Astrocyte of the cerebellum (primary cell): ENCODE measurements at regions not wholly inside any gene's neighbourhood (a gene's known extent, or its start where the extent isn't known, plus 50 kb on each side); places are given as distances from the start of the nearest gene placed in this dataset.

ENCODE experiments used
- DNase-seq: peaks from one replicate; pipeline ENCODE4 v3.0.0-alpha.2; 2011; ENCODE audit warnings: low read depth
- H3K4me3 ChIP-seq: 2 replicates; pipeline ENCODE4 v1.5.1; 2011; ENCODE audit warnings: mild to moderate bottlenecking, low read depth, low read length, moderate library complexity
- in situ Hi-C: cut with HindIII; loops from 2 replicates; pipeline ENCODE4 v1.10.0; 2017; ENCODE audit warnings: low sequenced_read_pairs
- TF ChIP-seq, protein P1 (sequence below): IDR thresholded peaks from 2 replicates; pipeline ENCODE4 v1.5.1; 2012; ENCODE audit warnings: low read length, low read depth, moderate library complexity, mild to moderate bottlenecking; ENCODE audit errors: missing control alignments

DNA sequence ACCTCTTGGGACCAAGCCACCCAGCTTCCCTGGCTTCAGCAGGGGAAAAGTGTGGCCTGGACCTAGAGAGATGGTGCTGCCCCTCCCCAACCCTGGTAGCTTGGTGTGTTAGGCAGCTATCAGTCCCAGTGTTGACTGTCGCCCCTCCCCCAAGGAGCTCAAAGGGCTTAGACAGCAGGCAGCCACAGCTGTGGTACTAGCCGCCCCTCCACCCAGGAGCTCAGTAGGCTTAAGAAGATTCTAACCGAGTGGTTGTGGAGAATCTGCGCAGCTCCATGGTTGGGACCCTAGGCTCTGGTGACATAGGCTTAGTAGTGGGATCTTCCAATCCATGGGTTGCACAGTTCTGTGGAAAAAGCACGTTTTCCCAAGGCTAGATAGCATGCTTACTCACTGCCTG, 458.4 kb upstream of the LRRC4C start:
- in situ Hi-C loops, result no loop called here
- no peak overlapping the region for H3K4me3 ChIP-seq
- DNase-seq, result no peak
- TF ChIP-seq, protein P1, sequence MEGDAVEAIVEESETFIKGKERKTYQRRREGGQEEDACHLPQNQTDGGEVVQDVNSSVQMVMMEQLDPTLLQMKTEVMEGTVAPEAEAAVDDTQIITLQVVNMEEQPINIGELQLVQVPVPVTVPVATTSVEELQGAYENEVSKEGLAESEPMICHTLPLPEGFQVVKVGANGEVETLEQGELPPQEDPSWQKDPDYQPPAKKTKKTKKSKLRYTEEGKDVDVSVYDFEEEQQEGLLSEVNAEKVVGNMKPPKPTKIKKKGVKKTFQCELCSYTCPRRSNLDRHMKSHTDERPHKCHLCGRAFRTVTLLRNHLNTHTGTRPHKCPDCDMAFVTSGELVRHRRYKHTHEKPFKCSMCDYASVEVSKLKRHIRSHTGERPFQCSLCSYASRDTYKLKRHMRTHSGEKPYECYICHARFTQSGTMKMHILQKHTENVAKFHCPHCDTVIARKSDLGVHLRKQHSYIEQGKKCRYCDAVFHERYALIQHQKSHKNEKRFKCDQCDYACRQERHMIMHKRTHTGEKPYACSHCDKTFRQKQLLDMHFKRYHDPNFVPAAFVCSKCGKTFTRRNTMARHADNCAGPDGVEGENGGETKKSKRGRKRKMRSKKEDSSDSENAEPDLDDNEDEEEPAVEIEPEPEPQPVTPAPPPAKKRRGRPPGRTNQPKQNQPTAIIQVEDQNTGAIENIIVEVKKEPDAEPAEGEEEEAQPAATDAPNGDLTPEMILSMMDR, result no peak

- no peak for DNase-seq
- in situ Hi-C loops, result no loop called here
- H3K4me3 ChIP-seq, result no peak overlapping the region
- TF ChIP-seq, protein P1, result no peak
Observed at GRCh38 chr11:41920374-41920773, 460.9 kb upstream of the LRRC4C start.

GRCh38 chr11:41921746-41922390, 462.4 kb upstream of the LRRC4C start:
- TF ChIP-seq, protein P1, result no peak
- no peak overlapping the region for H3K4me3 ChIP-seq
- in situ Hi-C loops, result no loop called here
- DNase-seq, result no peak

GRCh38 chr11:41926339-41926738, 466.9 kb upstream of the LRRC4C start:
- TF ChIP-seq, protein P1, result no peak
- no peak overlapping the region for H3K4me3 ChIP-seq
- in situ Hi-C loops, result no loop called here
- no peak for DNase-seq

- in situ Hi-C loops, result no loop called here
- H3K4me3 ChIP-seq, result no peak overlapping the region
- DNase-seq, result no peak
- TF ChIP-seq, protein P1, result no peak
Observed at GRCh38 chr11:41935241-41935640, 475.8 kb upstream of the LRRC4C start.

DNA sequence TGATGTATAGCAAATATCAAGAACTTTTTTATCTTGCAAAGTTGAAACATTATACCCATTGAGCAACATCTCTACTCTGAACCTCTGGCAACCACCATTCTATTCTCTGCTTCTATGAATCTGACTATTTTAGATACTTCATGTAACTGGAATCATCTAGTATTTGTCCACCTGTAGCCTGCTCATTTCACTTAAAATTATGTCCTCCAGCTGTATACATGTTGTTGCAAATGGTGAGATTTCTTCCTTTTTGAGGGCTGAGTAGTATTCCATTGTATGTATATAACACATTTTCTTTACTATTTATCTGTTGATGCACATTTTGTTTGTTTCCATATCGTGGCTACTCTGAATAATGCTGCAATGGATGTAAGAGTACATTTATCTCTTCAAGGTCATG, 476.3 kb upstream of the LRRC4C start:
- DNase-seq, result no peak
- TF ChIP-seq, protein P1, result no peak
- H3K4me3 ChIP-seq, result no peak overlapping the region
- in situ Hi-C loops, result no loop called here
